Panc1 (cell line): ENCODE measurements at regions not wholly inside any gene's neighbourhood (a gene's known extent, or its start where the extent isn't known, plus 50 kb on each side); places are given as distances from the start of the nearest gene placed in this dataset.

Experiments used
- ATAC-seq: fragments of 200-7000 bp; cut with Tn5 transposase; 2 replicates; pipeline ENCODE4 v1.9.1; 2020; ENCODE audit warnings: mild to moderate bottlenecking, moderate library complexity
- BruUV-seq: library from RNA; stranded (reverse); fragments of 400-500 nt; replicated peaks from 2 replicates; lab custom pipeline; 2021; lab: Mats Ljungman, UMichigan
- CTCF ChIA-PET: fragments of 300-600 bp; sonication (Branson Sonifier 250); formaldehyde crosslinking; loops from one replicate; lab custom pipeline; 2022; ENCODE audit warnings: antibody characterized with exemption; lab: Charles Lee
- POLR2A ChIA-PET: fragments of 300-600 bp; sonication (Branson Sonifier 250); formaldehyde crosslinking; loops from one replicate; lab custom pipeline; 2022; ENCODE audit warnings: antibody characterized with exemption; lab: Charles Lee
- DNase-seq: peaks from one replicate; pipeline ENCODE4 v3.0.0-alpha.2; 2010; ENCODE audit warnings: low read depth, low spot score
- H3K27ac ChIP-seq: 2 replicates; pipeline ENCODE4 v1.5.1; 2011; ENCODE audit warnings: mild to moderate bottlenecking, low read length, inconsistent platforms
- H3K27me3 ChIP-seq: fragments of 200-500 bp; sonication (Bioruptor generic); 2 replicates; pipeline ENCODE4 v1.6.0; 2014; ENCODE audit warnings: low read length, inconsistent platforms; ENCODE audit not compliant: control insufficient read depth, insufficient read depth
- H3K36me3 ChIP-seq: fragments of 200-500 bp; sonication (Bioruptor generic); 2 replicates; pipeline ENCODE4 v1.5.1; 2014; ENCODE audit warnings: inconsistent platforms, mild to moderate bottlenecking, low read length, moderate library complexity; ENCODE audit not compliant: control insufficient read depth, insufficient read depth
- H3K4me1 ChIP-seq: 2 replicates; pipeline ENCODE4 v1.5.1; 2011; ENCODE audit warnings: inconsistent platforms, mild to moderate bottlenecking, low read length, moderate library complexity; ENCODE audit not compliant: control insufficient read depth, insufficient read depth
- H3K4me3 ChIP-seq, 2 experiments: 2 replicates each; pipeline ENCODE4 v1.5.1; 2011 to 2012; ENCODE audit warnings: low read depth in 2 of 2, low read length in 2 of 2, mild to moderate bottlenecking in 2 of 2, inconsistent platforms in 1 of 2, moderate library complexity in 1 of 2
- H3K9me3 ChIP-seq: fragments of 200-500 bp; sonication (Bioruptor generic); 2 replicates; pipeline ENCODE4 v1.5.1; 2014; ENCODE audit warnings: low read depth, mild to moderate bottlenecking, inconsistent platforms, low read length, moderate library complexity; ENCODE audit not compliant: control insufficient read depth, insufficient read depth
- POLR2AphosphoS5 ChIP-seq: IDR thresholded peaks from 2 replicates; pipeline ENCODE4 v1.6.1; 2012; ENCODE audit warnings: mild to moderate bottlenecking, low read depth, low read length, moderate library complexity
- SIN3A ChIP-seq: IDR thresholded peaks from 2 replicates; pipeline ENCODE4 v1.6.1; 2012; ENCODE audit warnings: low read depth, mild to moderate bottlenecking, low read length, moderate library complexity, borderline replicate concordance; ENCODE audit not compliant: insufficient read depth
- TCF7L2 ChIP-seq: IDR thresholded peaks from 2 replicates; pipeline ENCODE4 v1.6.1; 2011; ENCODE audit warnings: mild to moderate bottlenecking, low read depth, low read length, inconsistent platforms
- in situ Hi-C: cut with HindIII; loops from 2 replicates; pipeline ENCODE4 v1.10.0; 2016; ENCODE audit warnings: low sequenced_read_pairs, low pct_unique_long_range_greater_than_20kb
- intact Hi-C: fragments of 100-400 bp; cut with micrococcal nuclease; formaldehyde crosslinking; loops from one replicate; pipeline ENCODE4 v1.10.0; 2022; ENCODE audit not compliant: unreplicated experiment
- TF ChIP-seq, protein P1 (sequence below), 2 experiments: IDR thresholded peaks; 2 replicates each; pipeline ENCODE4 v1.6.1; 2011 to 2012; ENCODE audit warnings: low read depth in 2 of 2, control low read depth in 1 of 2, low read length in 1 of 2, mild to moderate bottlenecking in 1 of 2, moderate library complexity in 1 of 2; ENCODE audit not compliant: insufficient read depth in 1 of 2
- TF ChIP-seq, protein P2 (sequence below): fragments of 450-650 bp; IDR thresholded peaks from 2 replicates; pipeline ENCODE4 v1.5.1; 2017; ENCODE audit warnings: mild to moderate bottlenecking

DNA sequence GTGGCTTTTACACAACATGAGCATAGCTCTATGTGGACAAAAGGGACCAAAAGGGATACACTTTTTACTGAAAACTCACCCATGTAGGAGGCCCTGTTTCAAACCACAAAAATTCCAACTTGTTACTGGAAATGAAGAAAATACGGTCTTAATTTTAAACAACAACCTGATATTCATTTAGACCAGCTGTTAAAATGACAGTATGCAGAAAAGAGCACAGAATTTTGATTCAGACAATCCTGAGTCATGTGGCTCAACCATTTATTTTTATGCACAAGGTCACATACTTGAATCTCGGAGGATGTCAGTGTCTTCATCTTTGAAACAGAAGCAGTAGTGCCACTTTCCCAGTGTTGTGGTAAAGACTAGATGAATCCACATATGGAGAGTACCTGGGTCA, 426.5 kb upstream of the NFE2L3 start:
- Histone ChIP-seq H3K27me3 (peaks cover 10% of the 10 kb centered on the region), H3K4me3 (no peak overlapping the region), H3K4me1 (no peaks in the 10 kb centered on the region), H3K9me3 (no peaks in the 10 kb centered on the region), H3K27ac (no peak overlapping the region), H3K36me3 (no peaks in the 10 kb centered on the region)
- TF ChIP-seq SIN3A (no peak), TCF7L2 (no peak), POLR2AphosphoS5 (no peak)
- TF ChIP-seq, protein P1, sequence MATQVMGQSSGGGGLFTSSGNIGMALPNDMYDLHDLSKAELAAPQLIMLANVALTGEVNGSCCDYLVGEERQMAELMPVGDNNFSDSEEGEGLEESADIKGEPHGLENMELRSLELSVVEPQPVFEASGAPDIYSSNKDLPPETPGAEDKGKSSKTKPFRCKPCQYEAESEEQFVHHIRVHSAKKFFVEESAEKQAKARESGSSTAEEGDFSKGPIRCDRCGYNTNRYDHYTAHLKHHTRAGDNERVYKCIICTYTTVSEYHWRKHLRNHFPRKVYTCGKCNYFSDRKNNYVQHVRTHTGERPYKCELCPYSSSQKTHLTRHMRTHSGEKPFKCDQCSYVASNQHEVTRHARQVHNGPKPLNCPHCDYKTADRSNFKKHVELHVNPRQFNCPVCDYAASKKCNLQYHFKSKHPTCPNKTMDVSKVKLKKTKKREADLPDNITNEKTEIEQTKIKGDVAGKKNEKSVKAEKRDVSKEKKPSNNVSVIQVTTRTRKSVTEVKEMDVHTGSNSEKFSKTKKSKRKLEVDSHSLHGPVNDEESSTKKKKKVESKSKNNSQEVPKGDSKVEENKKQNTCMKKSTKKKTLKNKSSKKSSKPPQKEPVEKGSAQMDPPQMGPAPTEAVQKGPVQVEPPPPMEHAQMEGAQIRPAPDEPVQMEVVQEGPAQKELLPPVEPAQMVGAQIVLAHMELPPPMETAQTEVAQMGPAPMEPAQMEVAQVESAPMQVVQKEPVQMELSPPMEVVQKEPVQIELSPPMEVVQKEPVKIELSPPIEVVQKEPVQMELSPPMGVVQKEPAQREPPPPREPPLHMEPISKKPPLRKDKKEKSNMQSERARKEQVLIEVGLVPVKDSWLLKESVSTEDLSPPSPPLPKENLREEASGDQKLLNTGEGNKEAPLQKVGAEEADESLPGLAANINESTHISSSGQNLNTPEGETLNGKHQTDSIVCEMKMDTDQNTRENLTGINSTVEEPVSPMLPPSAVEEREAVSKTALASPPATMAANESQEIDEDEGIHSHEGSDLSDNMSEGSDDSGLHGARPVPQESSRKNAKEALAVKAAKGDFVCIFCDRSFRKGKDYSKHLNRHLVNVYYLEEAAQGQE (IDR thresholded peaks at IDR 0.05; ENCODE audit: insufficient read depth in 1 of 2, low read depth in 2 of 2, low read length in 1 of 2) = no peak
- TF ChIP-seq, protein P2, sequence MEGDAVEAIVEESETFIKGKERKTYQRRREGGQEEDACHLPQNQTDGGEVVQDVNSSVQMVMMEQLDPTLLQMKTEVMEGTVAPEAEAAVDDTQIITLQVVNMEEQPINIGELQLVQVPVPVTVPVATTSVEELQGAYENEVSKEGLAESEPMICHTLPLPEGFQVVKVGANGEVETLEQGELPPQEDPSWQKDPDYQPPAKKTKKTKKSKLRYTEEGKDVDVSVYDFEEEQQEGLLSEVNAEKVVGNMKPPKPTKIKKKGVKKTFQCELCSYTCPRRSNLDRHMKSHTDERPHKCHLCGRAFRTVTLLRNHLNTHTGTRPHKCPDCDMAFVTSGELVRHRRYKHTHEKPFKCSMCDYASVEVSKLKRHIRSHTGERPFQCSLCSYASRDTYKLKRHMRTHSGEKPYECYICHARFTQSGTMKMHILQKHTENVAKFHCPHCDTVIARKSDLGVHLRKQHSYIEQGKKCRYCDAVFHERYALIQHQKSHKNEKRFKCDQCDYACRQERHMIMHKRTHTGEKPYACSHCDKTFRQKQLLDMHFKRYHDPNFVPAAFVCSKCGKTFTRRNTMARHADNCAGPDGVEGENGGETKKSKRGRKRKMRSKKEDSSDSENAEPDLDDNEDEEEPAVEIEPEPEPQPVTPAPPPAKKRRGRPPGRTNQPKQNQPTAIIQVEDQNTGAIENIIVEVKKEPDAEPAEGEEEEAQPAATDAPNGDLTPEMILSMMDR = no peak
- POLR2A ChIA-PET = no interaction called here
- no peak for ATAC-seq
- intact Hi-C loops = no loop called here
- in situ Hi-C loops = no loop called here
- no peak for DNase-seq
- BruUV-seq = no TSS peak
- CTCF ChIA-PET = no interaction called here

DNA sequence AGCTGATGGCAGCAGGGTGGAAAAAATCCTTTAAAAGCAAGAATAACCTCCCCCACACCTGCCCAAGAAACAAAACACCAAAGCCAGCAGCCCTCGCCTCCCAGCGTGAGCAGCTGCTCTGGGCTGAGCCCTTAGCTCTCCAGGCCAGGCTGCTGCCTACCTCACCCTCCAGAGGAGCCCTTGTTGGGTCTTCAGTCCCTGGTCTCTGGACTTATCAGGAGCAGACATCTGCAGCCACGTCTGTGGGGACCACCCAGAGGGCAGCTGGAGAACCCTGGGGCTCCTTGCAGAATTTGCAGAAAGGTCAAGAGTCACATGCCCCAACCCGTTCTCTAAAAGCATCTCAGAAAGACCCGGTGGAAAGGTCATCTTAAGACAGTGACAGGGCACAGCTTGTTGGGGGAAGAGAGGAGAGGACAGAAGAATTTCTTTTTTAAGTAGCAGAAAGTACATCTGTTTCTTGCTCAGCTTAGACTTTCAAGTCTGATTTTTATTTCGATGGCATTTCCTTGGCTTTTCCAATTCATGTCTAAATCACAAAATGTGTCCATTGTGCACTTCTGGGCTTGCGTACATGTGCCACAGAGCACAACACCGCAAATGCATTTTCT, 425.7 kb upstream of the NFE2L3 start:
- ChIA-PET POLR2A (no interaction called here), CTCF (no interaction called here)
- no peak for TF ChIP-seq TCF7L2
- TF ChIP-seq, protein P1 (IDR thresholded peaks at IDR 0.05; ENCODE audit: insufficient read depth in 1 of 2, low read depth in 2 of 2, low read length in 1 of 2) = no peak
- TF ChIP-seq SIN3A = no peak
- no peak for TF ChIP-seq POLR2AphosphoS5
- TF ChIP-seq, protein P2 = no peak
- intact Hi-C loops (no loop called here), in situ Hi-C loops (no loop called here)
- H3K27ac ChIP-seq = no peak overlapping the region
- H3K27me3 ChIP-seq = peaks cover 11% of the 10 kb centered on the region
- H3K36me3 ChIP-seq = no peaks in the 10 kb centered on the region
- H3K4me1 ChIP-seq = no peaks in the 10 kb centered on the region
- DNase-seq = no peak
- BruUV-seq = no TSS peak
- no peaks in the 10 kb centered on the region for H3K9me3 ChIP-seq
- no peak for ATAC-seq
- no peak overlapping the region for H3K4me3 ChIP-seq
